PC-3 (cell line): ENCODE measurements at regions not wholly inside any gene's neighbourhood (a gene's known extent, or its start where the extent isn't known, plus 50 kb on each side); places are given as distances from the start of the nearest gene placed in this dataset.

Experiments
- ATAC-seq: fragments of 200-7000 bp; cut with Tn5 transposase; 2 replicates; pipeline ENCODE4 v1.9.1; 2020; ENCODE audit warnings: mild to moderate bottlenecking, moderate library complexity
- BruUV-seq: library from RNA; stranded (reverse); fragments of 400-500 nt; replicated peaks from 2 replicates; lab custom pipeline; 2021; lab: Mats Ljungman, UMichigan
- CTCF ChIA-PET: fragments of 300-600 bp; sonication (Branson Sonifier 250); formaldehyde crosslinking; loops from one replicate; lab custom pipeline; 2022; ENCODE audit warnings: antibody characterized with exemption; lab: Charles Lee
- POLR2A ChIA-PET: fragments of 300-600 bp; sonication (Branson Sonifier 250); formaldehyde crosslinking; loops from one replicate; lab custom pipeline; 2022; ENCODE audit warnings: antibody characterized with exemption; ENCODE audit not compliant: unreplicated experiment; lab: Charles Lee
- DNase-seq: peaks from one replicate; pipeline ENCODE4 v3.0.0-alpha.2; 2015
- H2AFZ ChIP-seq: fragments of 300-600 bp; sonication (generic); 2 replicates; pipeline ENCODE4 v1.6.0; 2016; ENCODE audit warnings: antibody characterized with exemption, low read length
- H3F3A ChIP-seq: fragments of 300-600 bp; sonication (generic); one replicate; pipeline ENCODE4 v1.6.0; 2017; ENCODE audit warnings: antibody characterized with exemption, low read length, control low read depth, mild to moderate bottlenecking; ENCODE audit not compliant: unreplicated experiment
- H3K27ac ChIP-seq: fragments of 300-600 bp; sonication (generic); 2 replicates; pipeline ENCODE4 v1.5.1; 2016; ENCODE audit warnings: mild to moderate bottlenecking, low read length
- H3K27me3 ChIP-seq: fragments of 300-600 bp; sonication (generic); 2 replicates; pipeline ENCODE4 v1.6.1; 2016; ENCODE audit warnings: low read length, mixed read lengths
- H3K36me3 ChIP-seq: fragments of 300-600 bp; sonication (generic); 2 replicates; pipeline ENCODE4 v1.6.1; 2016; ENCODE audit warnings: low read depth, mixed run types, low read length, mixed read lengths
- H3K4me1 ChIP-seq: fragments of 300-600 bp; sonication (generic); 2 replicates; pipeline ENCODE4 v1.5.1; 2016; ENCODE audit warnings: low read length; ENCODE audit not compliant: insufficient read depth
- H3K4me2 ChIP-seq: fragments of 300-600 bp; sonication (generic); 2 replicates; pipeline ENCODE4 v1.6.0; 2016; ENCODE audit warnings: low read length
- H3K4me3 ChIP-seq: fragments of 300-600 bp; sonication (generic); 2 replicates; pipeline ENCODE4 v1.5.1; 2016; ENCODE audit warnings: mild to moderate bottlenecking, low read length, mixed read lengths
- H3K79me2 ChIP-seq: fragments of 300-600 bp; sonication (generic); 2 replicates; pipeline ENCODE4 v1.6.1; 2017; ENCODE audit warnings: low read length, mixed read lengths
- H3K9ac ChIP-seq: fragments of 300-600 bp; sonication (generic); 2 replicates; pipeline ENCODE4 v1.6.0; 2016; ENCODE audit warnings: mild to moderate bottlenecking, low read length
- H3K9me2 ChIP-seq: fragments of 300-600 bp; sonication (generic); replicated peaks from 2 replicates; pipeline ENCODE4 v1.6.1; 2016; ENCODE audit warnings: mixed run types, low read length, mixed read lengths
- H3K9me3 ChIP-seq: fragments of 300-600 bp; sonication (generic); 2 replicates; pipeline ENCODE4 v1.6.1; 2016; ENCODE audit warnings: low read length, mixed read lengths
- H4K20me1 ChIP-seq: fragments of 300-600 bp; sonication (generic); 2 replicates; pipeline ENCODE4 v1.6.1; 2016; ENCODE audit warnings: low read length, mixed read lengths
- EZH2 ChIP-seq: fragments of 300-600 bp; sonication (generic); IDR thresholded peaks from one replicate; pipeline ENCODE4 v1.6.1; 2017; ENCODE audit warnings: antibody characterized with exemption, mild to moderate bottlenecking, low read length; ENCODE audit not compliant: unreplicated experiment
- EZH2phosphoT487 ChIP-seq: fragments of 300-600 bp; sonication (generic); IDR thresholded peaks from 2 replicates; pipeline ENCODE4 v1.6.1; 2018; ENCODE audit warnings: mild to moderate bottlenecking, antibody characterized with exemption, low read length, borderline replicate concordance
- intact Hi-C: fragments of 100-400 bp; cut with micrococcal nuclease; formaldehyde crosslinking; loops from 2 replicates; pipeline ENCODE4 v1.9.0; 2023
- TF ChIP-seq, protein P1 (sequence below): fragments of 300-600 bp; sonication (generic); conservative IDR thresholded peaks from 2 replicates; pipeline ENCODE4 v1.5.1; 2017; ENCODE audit warnings: antibody characterized with exemption, low read depth, mild to moderate bottlenecking, low read length

DNA sequence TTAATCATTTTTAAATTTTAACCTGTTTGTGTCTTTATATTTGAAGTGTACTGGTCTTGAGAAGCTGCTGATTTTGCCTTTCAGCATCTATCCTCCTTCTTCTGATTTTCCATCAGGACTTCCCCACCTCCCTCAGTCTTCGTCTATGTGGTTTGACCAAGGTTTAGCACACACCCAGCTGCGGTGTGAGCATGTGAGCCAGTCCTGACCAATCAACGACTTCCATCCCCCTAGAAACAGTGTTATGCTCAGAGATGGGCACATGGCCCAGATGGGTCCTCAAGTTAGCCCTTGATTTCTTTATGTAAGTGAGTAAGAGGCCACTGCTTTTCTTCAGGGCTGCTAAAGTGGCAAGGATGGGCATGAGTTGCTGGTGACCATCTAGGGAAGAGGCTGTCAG, 190.8 kb downstream of the MATN1 start:
- intact Hi-C loops: no loop called here
- TF ChIP-seq, protein P1, sequence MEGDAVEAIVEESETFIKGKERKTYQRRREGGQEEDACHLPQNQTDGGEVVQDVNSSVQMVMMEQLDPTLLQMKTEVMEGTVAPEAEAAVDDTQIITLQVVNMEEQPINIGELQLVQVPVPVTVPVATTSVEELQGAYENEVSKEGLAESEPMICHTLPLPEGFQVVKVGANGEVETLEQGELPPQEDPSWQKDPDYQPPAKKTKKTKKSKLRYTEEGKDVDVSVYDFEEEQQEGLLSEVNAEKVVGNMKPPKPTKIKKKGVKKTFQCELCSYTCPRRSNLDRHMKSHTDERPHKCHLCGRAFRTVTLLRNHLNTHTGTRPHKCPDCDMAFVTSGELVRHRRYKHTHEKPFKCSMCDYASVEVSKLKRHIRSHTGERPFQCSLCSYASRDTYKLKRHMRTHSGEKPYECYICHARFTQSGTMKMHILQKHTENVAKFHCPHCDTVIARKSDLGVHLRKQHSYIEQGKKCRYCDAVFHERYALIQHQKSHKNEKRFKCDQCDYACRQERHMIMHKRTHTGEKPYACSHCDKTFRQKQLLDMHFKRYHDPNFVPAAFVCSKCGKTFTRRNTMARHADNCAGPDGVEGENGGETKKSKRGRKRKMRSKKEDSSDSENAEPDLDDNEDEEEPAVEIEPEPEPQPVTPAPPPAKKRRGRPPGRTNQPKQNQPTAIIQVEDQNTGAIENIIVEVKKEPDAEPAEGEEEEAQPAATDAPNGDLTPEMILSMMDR: no peak
- no peak for TF ChIP-seq EZH2phosphoT487
- no peak for TF ChIP-seq EZH2
- H3K4me2 ChIP-seq: no peak overlapping the region
- ATAC-seq (no peak), DNase-seq (no peak)
- POLR2A ChIA-PET: no interaction called here
- H2AFZ ChIP-seq: no peak overlapping the region
- no peak overlapping the region for H3K27ac ChIP-seq
- no peak overlapping the region for H3K9ac ChIP-seq
- H3K4me1 ChIP-seq: no peaks in the 10 kb centered on the region
- no peak overlapping the region for H3K4me3 ChIP-seq
- H3F3A ChIP-seq: no peaks in the 10 kb centered on the region
- no peaks in the 10 kb centered on the region for H3K79me2 ChIP-seq
- no peaks in the 10 kb centered on the region for H3K36me3 ChIP-seq
- no peaks in the 10 kb centered on the region for H4K20me1 ChIP-seq
- no peaks in the 10 kb centered on the region for H3K9me2 ChIP-seq
- no peaks in the 10 kb centered on the region for H3K9me3 ChIP-seq
- no peaks in the 10 kb centered on the region for H3K27me3 ChIP-seq
- BruUV-seq: no TSS peak
- CTCF ChIA-PET: no interaction called here

DNA sequence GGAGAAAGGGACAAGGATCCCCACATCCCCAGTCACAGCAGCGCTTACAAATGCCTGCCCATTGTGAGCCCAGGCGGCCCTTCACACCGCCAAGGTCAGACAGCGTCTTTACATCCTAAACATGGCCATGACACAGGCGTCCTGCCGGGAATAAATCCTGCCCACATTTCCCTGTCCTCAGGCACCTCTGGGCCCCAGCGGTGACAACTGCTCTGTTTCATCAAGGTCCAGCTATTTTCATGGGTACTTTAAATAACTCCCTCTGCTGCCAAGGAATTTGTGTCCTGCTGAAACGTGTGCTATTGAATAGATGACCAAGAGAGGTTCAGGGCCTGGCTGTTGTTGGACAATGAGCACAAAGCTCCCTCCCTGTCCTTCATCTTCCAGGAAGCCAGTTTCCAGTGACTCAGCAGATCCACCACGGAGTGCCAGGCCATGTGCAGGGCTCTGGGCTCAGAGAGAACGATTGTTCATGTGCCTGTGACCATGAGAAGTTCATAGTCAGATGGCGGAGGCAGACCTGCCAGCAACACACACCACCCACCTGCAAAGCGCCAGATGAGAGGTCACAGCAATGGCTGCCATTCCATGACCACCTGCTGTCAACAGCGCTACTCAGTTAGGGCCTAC, 195.8 kb downstream of the MATN1 start:
- H3K27me3 ChIP-seq: no peaks in the 10 kb centered on the region
- H3K4me2 ChIP-seq: no peak overlapping the region
- no peaks in the 10 kb centered on the region for H3K9me3 ChIP-seq
- H3K36me3 ChIP-seq: no peaks in the 10 kb centered on the region
- no peaks in the 10 kb centered on the region for H3F3A ChIP-seq
- ChIA-PET POLR2A (no interaction called here), CTCF (no interaction called here)
- H3K79me2 ChIP-seq: no peaks in the 10 kb centered on the region
- H3K4me1 ChIP-seq: peaks cover 13% of the 10 kb centered on the region; the same call in 1 of the 2 replicates
- DNase-seq (no peak), ATAC-seq (no peak)
- no peaks in the 10 kb centered on the region for H4K20me1 ChIP-seq
- intact Hi-C loops: no loop called here
- TF ChIP-seq EZH2 (no peak), EZH2phosphoT487 (no peak)
- TF ChIP-seq, protein P1: no peak
- no peaks in the 10 kb centered on the region for H3K9me2 ChIP-seq
- H2AFZ ChIP-seq: no peak overlapping the region
- H3K4me3 ChIP-seq: no peak overlapping the region
- no peak overlapping the region for H3K9ac ChIP-seq
- no TSS peak for BruUV-seq
- no peak overlapping the region for H3K27ac ChIP-seq

DNA sequence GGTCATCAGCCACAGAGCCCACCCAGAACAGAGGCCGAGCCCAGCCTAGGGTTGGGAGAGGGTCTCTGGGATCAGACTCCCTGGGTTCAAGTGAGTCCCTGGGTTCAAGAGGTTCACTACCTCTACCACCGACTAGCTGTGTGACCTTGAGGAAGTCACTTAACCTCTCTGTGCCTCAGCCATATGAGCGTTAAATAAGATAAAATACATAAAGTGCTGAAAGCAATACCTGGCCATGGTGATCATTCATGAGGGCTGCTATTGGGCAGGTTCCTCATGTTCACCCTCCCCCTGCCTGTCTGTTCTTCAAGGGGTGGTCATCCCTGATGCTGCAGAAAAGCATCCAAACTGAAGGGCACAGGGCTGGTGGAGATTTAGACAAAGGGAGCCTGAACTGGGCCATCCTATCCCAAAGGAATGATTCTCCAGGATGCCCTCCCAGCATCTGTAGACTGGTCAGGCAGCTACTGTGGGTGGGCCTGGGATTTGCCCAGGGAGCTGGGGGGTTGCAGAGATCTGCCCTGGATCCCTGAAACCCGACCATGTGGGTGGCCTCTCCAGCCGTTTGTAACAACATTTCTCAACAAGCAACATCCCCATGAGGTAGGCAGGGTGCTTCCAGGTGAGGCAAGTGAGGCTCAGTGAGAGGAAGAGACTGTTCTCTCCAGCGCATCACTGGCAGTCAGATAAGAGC, 196.6 kb downstream of the MATN1 start:
- TF ChIP-seq, protein P1: no peak
- TF ChIP-seq EZH2phosphoT487 (no peak), EZH2 (no peak)
- ChIA-PET CTCF (no interaction called here), POLR2A (no interaction called here)
- no TSS peak for BruUV-seq
- Histone ChIP-seq H3K4me2 (no peak overlapping the region), H4K20me1 (no peaks in the 10 kb centered on the region), H3K79me2 (no peaks in the 10 kb centered on the region), H3K9ac (no peak overlapping the region), H3K4me1 (peaks cover 15% of the 10 kb centered on the region; the same call in 1 of the 2 replicates), H3K27me3 (no peaks in the 10 kb centered on the region), H2AFZ (no peak overlapping the region), H3K9me3 (no peaks in the 10 kb centered on the region), H3K27ac (no peak overlapping the region), H3F3A (no peaks in the 10 kb centered on the region), H3K4me3 (no peak overlapping the region), H3K9me2 (no peaks in the 10 kb centered on the region), H3K36me3 (no peaks in the 10 kb centered on the region)
- ATAC-seq (no peak), DNase-seq (no peak)
- intact Hi-C loops: no loop called here
